Panc1 (cell line): ENCODE measurements at regions not wholly inside any gene's neighbourhood (a gene's known extent, or its start where the extent isn't known, plus 50 kb on each side); places are given as distances from the start of the nearest gene placed in this dataset.

ENCODE experiments used
- ATAC-seq: fragments of 200-7000 bp; cut with Tn5 transposase; 2 replicates; pipeline ENCODE4 v1.9.1; 2020; ENCODE audit warnings: mild to moderate bottlenecking, moderate library complexity
- BruUV-seq: library from RNA; stranded (reverse); fragments of 400-500 nt; replicated peaks from 2 replicates; lab custom pipeline; 2021; lab: Mats Ljungman, UMichigan
- CTCF ChIA-PET: fragments of 300-600 bp; sonication (Branson Sonifier 250); formaldehyde crosslinking; loops from one replicate; lab custom pipeline; 2022; ENCODE audit warnings: antibody characterized with exemption; lab: Charles Lee
- POLR2A ChIA-PET: fragments of 300-600 bp; sonication (Branson Sonifier 250); formaldehyde crosslinking; loops from one replicate; lab custom pipeline; 2022; ENCODE audit warnings: antibody characterized with exemption; lab: Charles Lee
- DNase-seq: peaks from one replicate; pipeline ENCODE4 v3.0.0-alpha.2; 2010; ENCODE audit warnings: low read depth, low spot score
- H3K27ac ChIP-seq: 2 replicates; pipeline ENCODE4 v1.5.1; 2011; ENCODE audit warnings: mild to moderate bottlenecking, low read length, inconsistent platforms
- H3K27me3 ChIP-seq: fragments of 200-500 bp; sonication (Bioruptor generic); 2 replicates; pipeline ENCODE4 v1.6.0; 2014; ENCODE audit warnings: low read length, inconsistent platforms; ENCODE audit not compliant: control insufficient read depth, insufficient read depth
- H3K36me3 ChIP-seq: fragments of 200-500 bp; sonication (Bioruptor generic); 2 replicates; pipeline ENCODE4 v1.5.1; 2014; ENCODE audit warnings: inconsistent platforms, mild to moderate bottlenecking, low read length, moderate library complexity; ENCODE audit not compliant: control insufficient read depth, insufficient read depth
- H3K4me1 ChIP-seq: 2 replicates; pipeline ENCODE4 v1.5.1; 2011; ENCODE audit warnings: inconsistent platforms, mild to moderate bottlenecking, low read length, moderate library complexity; ENCODE audit not compliant: control insufficient read depth, insufficient read depth
- H3K4me3 ChIP-seq, 2 experiments: 2 replicates each; pipeline ENCODE4 v1.5.1; 2011 to 2012; ENCODE audit warnings: low read depth in 2 of 2, low read length in 2 of 2, mild to moderate bottlenecking in 2 of 2, inconsistent platforms in 1 of 2, moderate library complexity in 1 of 2
- H3K9me3 ChIP-seq: fragments of 200-500 bp; sonication (Bioruptor generic); 2 replicates; pipeline ENCODE4 v1.5.1; 2014; ENCODE audit warnings: low read depth, mild to moderate bottlenecking, inconsistent platforms, low read length, moderate library complexity; ENCODE audit not compliant: control insufficient read depth, insufficient read depth
- CTCF ChIP-seq: fragments of 450-650 bp; IDR thresholded peaks from 2 replicates; pipeline ENCODE4 v1.5.1; 2017; ENCODE audit warnings: mild to moderate bottlenecking
- POLR2AphosphoS5 ChIP-seq: IDR thresholded peaks from 2 replicates; pipeline ENCODE4 v1.6.1; 2012; ENCODE audit warnings: mild to moderate bottlenecking, low read depth, low read length, moderate library complexity
- REST ChIP-seq, 2 experiments: IDR thresholded peaks; 2 replicates each; pipeline ENCODE4 v1.6.1; 2011 to 2012; ENCODE audit warnings: low read depth in 2 of 2, control low read depth in 1 of 2, low read length in 1 of 2, mild to moderate bottlenecking in 1 of 2, moderate library complexity in 1 of 2; ENCODE audit not compliant: insufficient read depth in 1 of 2
- SIN3A ChIP-seq: IDR thresholded peaks from 2 replicates; pipeline ENCODE4 v1.6.1; 2012; ENCODE audit warnings: low read depth, mild to moderate bottlenecking, low read length, moderate library complexity, borderline replicate concordance; ENCODE audit not compliant: insufficient read depth
- TCF7L2 ChIP-seq: IDR thresholded peaks from 2 replicates; pipeline ENCODE4 v1.6.1; 2011; ENCODE audit warnings: mild to moderate bottlenecking, low read depth, low read length, inconsistent platforms
- in situ Hi-C: cut with HindIII; loops from 2 replicates; pipeline ENCODE4 v1.10.0; 2016; ENCODE audit warnings: low sequenced_read_pairs, low pct_unique_long_range_greater_than_20kb
- intact Hi-C: fragments of 100-400 bp; cut with micrococcal nuclease; formaldehyde crosslinking; loops from one replicate; pipeline ENCODE4 v1.10.0; 2022; ENCODE audit not compliant: unreplicated experiment

- POLR2A ChIA-PET = no interaction called here
- no peaks in the 10 kb centered on the region for H3K36me3 ChIP-seq
- H3K4me1 ChIP-seq = no peaks in the 10 kb centered on the region
- in situ Hi-C loops (no loop called here), intact Hi-C loops (no loop called here)
- no peaks in the 10 kb centered on the region for H3K27me3 ChIP-seq
- no peaks in the 10 kb centered on the region for H3K9me3 ChIP-seq
- CTCF ChIA-PET = no interaction called here
- H3K27ac ChIP-seq = no peak overlapping the region
- BruUV-seq = no TSS peak
- no peak for DNase-seq
- ATAC-seq = no peak
- no peak overlapping the region for H3K4me3 ChIP-seq
- TF ChIP-seq TCF7L2 (no peak), REST (IDR thresholded peaks at IDR 0.05; ENCODE audit: insufficient read depth in 1 of 2, low read depth in 2 of 2, low read length in 1 of 2) (no peak), CTCF (no peak), SIN3A (no peak), POLR2AphosphoS5 (no peak)
These were observed 106.9 kb upstream of the HDAC4 start for GRCh38 chr2:239507576-239508258.

- no peak for DNase-seq
- CTCF ChIA-PET = no interaction called here
- Histone ChIP-seq H3K36me3 (no peaks in the 10 kb centered on the region), H3K9me3 (no peaks in the 10 kb centered on the region), H3K4me1 (no peaks in the 10 kb centered on the region), H3K27ac (no peak overlapping the region), H3K4me3 (no peak overlapping the region), H3K27me3 (no peaks in the 10 kb centered on the region)
- POLR2A ChIA-PET = no interaction called here
- no TSS peak for BruUV-seq
- TF ChIP-seq SIN3A = no peak
- no peak for TF ChIP-seq POLR2AphosphoS5
- TF ChIP-seq TCF7L2 = no peak
- no peak for TF ChIP-seq CTCF
- no peak for TF ChIP-seq REST (IDR thresholded peaks at IDR 0.05; ENCODE audit: insufficient read depth in 1 of 2, low read depth in 2 of 2, low read length in 1 of 2)
- intact Hi-C loops (no loop called here), in situ Hi-C loops (no loop called here)
- ATAC-seq = no peak
These were observed 106.1 kb upstream of the HDAC4 start for GRCh38 chr2:239506961-239507360.
